HuH-7 (cell line): ENCODE measurements at regions not wholly inside any gene's neighbourhood (a gene's known extent, or its start where the extent isn't known, plus 50 kb on each side); places are given as distances from the start of the nearest gene placed in this dataset.
A peak's percentile ranks its signal among the peaks of the same experiment; 100 is the strongest.

ENCODE experiments used
- DNase-seq: peaks from one replicate; pipeline ENCODE4 v3.0.0; 2011; ENCODE audit warnings: low spot score

DNA sequence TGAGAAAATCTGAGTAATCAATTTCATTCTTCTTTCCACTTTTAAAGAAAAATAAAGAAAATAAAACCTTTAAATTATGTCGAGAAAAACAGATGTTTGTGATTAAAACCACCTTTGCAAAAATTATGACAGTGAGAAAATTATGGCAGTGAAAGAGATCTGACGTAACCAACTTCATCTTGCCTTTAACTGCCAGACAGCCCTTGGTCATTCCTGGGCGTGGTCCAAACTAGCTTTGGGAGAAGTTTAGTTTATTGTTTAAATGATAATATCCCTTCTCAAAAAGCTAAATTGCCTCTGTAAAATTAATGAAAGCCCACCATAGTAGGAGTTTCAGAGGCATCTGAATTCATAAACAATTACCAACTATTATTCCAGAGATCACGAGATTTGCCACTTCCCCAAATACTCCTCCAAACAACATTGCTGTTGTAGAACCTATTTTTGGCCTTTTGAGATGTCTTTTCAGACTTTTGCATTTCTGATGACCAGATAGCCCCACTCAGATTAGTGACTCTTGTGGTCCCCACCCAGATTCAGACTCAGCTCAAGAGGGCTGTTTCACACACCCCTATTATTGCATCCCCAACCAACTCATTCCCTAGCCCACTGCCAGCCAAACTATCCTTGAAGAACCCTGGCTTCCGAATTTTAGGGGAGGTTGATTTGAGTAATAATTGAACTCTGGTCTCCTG, 664.4 kb upstream of the CBLB start:
- no peak for DNase-seq

DNA sequence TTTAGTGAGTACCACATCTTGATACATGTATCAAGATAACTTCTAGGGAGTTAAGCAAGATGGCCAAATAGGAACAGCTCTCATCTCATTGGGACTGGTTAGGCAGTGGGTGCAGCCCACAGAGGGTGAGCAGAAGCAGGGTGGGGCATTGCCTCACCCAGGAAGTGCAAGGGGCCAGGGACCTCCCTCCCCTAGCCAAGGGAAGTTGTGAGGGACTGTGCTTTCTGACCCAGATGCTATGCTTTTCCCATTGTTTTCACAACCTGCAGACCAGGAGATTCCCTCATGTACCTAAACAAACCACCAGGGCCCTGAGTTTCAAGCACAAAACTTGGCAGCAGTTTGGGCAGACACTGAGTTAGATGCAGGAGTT, 665.0 kb upstream of the CBLB start:
- DNase-seq: no peak

DNA sequence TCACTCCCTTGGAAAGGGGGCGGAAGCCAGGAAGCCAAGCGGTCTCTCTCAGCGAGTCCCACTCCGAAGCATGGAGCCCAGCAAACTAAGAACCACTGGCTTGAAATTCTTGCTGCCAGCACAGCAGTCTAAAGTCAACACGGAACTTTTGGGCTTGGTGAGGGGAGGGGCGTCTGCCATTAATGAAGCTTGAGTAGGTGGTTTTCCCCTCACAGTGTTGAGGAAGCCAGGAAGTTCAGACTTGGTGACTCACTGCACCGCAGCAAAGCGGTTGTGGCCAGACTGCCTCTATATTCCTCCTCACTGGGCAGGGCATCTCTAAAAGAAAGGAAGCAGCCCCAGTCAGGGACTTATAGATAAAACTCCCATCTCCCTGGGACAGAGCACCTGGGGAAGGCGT, 665.4 kb upstream of the CBLB start:
- no peak for DNase-seq

DNA sequence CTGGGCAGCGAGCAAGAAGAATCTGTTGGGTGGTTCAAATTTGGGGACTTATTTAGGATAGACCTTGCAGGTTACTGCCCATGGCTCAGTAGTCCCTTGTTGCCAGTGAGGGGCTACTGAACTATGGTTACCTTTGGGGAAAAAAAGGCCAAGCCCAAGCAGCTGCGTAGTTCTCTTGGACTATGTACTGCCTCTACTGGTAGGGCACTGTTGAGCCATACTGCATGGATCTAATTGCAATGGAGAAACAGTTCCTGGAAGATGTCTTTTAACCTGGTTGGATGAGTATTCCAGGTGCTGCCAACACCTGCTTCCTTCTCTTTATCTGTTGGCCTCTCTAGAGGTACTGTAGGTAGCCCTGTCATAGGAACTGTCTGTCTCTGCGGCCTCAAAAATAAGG, 671.9 kb upstream of the CBLB start:
- no peak for DNase-seq

DNA sequence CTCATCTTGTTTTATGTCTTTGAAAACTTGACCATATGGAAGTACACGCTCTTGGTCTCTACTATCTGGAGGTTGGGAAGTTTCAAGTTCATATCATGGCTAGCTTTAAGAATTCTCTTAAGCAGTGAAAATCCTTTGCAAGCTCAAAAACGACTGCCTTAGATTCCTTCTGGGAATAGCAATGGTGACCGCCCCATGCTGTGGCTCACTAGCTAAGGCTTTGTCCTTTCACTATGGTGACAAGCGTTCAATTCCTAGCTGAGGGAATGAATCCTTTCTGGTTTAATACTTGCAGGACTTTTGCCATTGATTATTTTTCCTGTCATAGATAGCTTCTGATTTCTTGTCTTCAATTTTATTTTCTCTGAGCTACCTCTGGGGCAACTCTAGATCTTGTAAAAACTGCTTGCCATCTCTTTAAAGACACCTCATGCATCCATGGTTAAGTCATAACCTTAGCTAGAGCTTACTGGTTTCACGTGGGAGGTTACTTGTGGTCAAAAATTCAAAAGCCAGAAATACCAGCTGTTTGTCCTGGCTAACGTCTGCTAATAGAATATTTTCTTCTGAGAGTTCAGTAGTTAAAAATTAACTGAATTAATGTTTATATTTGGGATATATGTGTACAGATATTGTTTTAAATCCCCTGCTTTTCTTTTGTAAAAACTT, 673.4 kb upstream of the CBLB start:
- DNase-seq: no peak

DNA sequence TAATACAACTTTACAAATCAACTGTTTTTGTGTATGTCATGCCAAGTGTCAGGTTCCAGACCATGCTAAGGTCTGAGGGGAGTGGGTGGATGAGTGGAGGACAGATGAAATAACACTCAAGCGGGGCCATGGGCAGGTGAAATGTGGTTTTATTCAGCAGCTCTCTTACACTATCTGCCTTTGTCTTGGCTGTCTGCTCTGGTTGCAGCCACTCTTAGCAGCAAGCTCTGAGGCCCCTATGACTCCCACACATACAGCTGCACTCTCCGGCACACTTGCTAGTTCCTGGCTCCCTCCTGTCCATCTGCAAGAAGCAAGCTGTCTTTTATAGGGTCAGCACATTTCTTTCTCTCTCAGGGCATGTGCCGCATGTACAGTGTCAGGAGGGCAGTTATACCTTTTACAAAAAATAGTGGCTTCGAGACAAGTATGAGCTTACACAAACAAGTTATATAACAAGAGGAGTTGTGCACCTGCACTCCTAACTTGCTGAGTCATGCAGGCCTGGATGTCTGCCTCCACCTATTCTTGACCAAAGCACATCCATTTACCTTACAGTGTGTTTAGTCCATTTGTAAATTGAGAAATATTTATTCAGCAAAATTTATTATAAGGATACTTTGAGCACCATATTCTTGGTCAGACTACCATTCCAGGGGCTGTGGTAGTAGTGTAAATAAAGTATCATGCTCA, 683.7 kb upstream of the CBLB start:
- no peak for DNase-seq

DNA sequence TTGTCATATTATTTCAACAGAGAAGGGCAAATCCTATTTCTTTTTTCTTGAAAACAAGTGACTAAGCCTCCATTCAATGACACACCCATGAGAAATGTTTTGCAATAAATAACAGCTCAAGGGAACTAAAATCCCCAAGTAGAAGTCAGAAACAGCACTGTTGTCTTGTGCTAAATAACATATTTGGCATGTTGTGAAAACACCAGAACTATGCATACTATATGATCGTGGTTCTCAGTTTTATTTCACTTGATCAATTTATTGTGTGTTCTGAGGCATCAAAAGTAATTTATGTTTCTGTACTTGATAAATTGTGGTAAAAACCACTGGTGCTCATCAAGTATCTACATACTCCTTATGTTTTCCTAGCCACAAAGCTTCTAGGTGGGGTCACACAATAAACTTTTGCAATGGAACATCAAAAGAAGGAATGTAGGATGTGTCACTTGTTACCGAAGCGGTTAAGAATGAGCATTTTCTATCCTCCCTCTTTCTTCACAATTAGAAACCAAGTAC, 691.7 kb upstream of the CBLB start:
- DNase-seq: no peak

DNA sequence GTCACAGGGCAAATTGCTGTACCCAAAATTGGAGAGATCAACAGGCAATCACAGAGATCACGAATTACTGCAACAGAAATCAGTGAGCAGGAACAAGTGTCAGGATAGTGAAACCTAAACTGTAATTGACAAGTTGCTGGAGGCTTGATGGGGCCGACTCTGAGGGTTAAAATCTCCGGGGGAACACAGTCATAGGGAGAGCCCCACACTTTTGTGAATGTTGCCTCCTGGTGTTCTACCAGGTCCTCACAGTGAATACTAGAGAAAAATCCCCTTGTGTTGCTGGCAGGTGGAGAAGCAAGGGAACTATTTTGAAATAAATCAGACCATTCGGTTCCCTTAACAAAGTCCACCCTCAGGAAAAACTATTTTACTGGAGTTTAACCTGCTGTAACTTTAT, 697.5 kb upstream of the CBLB start:
- DNase-seq: no peak

DNA sequence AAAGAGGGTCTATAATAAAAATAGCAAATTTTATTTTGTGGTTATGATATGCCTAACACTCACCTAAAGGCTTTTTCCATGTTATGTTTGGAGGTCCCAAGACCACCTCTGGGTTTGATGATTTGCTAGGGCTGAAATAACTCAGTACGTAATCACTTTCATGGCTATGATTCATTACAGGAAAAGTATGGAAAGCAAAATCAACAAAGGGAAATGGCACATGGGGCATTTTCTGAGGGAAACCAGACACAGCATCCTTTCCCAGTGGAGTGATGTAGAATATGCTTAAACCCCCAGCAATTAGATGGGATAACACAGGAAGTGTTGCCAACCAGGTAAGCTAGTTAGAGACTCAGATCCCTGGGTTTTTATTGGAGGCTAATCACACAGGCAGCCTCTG, 701.6 kb upstream of the CBLB start:
- DNase-seq: no peak

DNA sequence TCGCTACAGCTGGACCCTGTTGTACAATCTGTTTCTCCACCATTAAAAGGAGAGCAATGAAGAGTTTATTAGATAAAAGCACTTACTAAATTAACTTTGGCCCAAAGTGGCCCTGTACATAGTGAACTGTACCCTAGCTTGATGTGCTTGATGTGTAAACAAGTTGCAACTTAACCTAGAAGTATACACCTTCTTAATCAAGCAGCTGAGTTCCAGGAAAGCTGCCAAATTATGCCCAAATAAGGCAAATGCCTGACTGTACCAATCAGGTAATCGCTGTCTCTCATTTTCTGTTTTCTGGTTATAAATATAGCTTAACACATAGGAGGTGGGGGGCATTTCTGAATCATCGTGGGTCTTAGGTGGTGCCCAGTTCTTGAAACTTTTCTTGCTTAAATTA, 704.8 kb upstream of the CBLB start:
- no peak for DNase-seq

DNA sequence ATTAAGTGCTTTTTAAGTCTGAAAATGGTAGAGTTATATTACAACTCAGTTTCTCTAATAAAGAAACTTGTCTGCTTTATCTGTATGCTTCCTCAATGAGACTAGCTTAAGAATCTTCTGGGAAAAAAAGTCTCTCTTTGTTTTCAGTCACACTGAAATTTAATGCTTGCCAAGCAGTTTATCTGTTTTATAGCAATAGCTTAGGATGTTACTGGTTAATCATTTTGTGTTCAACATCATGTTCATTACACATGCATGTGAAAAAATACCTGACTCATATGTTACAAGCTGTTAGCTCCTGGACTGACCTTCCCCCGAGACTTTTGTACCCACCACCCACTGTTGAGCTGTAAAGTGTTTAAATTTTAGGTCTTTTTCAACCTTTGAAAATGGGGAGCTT, 706.2 kb upstream of the CBLB start:
- no peak for DNase-seq

DNA sequence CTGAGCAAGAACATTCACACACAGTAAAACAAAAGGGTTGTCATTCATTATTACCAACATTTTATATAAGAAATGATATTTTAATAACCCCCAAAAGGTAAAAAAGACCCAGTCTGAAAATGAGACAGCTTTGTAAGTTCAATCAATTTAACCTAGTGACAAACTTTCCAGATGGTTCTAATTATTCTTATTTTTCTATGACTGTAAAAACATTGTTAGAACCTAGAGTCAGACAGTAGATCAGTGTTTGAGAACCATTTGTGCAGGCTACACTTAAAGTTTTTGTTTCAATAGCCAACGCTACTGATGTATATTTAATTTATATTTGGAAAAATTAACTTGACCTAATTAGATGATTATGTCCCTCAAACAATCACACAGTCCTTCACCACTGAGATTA, 708.4 kb upstream of the CBLB start:
- DNase-seq: no peak

DNA sequence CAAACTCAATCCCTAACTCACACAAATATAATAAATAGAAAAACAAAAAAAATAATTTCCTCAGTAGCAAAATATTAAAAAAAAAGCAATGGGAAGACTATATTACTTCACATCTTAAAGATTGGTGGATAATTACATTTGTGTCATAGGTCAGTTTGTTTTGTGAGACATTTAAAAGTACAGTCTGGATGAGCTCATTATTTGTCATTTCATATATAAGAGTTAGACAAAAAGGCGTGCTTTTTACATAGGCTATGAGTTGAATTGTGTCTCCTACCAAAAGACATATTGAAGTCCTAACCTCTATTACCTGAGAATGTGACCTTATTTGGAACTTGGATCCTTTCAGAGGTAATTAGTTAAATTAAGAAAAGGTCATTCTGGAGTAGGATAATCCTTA, 710.1 kb upstream of the CBLB start:
- no peak for DNase-seq

DNA sequence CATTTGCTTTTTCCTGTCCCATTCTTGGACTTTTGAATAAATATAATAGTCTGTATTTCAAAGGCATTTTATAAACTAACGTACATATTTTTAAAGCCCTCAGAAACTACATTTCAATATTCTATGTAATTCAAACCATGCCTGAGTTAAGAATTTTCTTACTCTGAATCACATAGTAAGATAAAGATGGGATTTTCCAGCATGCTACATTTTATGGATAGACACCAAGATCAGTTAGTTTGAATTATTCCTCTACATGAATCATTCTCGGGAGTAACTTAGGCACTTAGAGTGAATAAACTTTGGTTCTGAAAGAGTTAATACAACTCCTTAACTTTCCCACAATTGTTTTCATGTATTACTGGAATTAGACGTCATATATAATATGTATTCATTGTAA, 713.3 kb upstream of the CBLB start:
- no peak for DNase-seq

DNA sequence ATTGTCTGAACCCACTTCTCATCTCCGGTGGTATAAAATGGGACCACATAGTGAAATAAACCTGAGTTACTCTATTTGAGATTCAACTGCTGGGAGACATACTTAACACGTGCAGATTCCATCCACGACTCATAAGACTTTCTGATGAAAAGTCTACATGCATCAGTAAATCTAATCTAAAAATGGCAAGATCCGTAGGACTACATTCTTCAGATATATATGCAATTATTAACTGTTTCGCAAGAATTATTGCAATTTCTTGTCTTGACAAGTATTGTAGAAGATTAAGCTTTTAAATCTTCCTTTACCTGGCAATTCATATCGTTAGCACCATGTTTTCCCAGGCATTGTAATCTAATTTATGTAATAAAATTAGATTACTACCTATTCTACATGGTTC, 718.7 kb upstream of the CBLB start:
- DNase-seq: no peak

DNA sequence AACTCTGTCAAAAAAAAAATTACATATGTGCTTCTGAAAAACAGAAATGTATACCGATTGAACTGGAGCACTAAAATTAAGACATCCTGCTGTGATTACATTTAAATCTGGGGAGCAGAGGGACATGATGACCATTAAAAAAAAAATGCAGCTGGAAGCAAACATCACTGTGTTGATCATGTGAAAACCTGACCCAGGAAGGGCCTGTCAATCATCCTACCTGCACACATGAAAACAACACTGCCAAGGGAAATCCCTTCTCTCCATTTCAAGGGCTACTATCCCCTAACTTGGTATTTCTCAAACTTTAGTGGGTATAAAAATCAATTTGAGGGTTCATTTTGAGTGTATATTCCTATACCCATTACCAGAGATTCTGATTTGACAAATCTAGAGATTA, 719.9 kb upstream of the CBLB start:
- no peak for DNase-seq

DNA sequence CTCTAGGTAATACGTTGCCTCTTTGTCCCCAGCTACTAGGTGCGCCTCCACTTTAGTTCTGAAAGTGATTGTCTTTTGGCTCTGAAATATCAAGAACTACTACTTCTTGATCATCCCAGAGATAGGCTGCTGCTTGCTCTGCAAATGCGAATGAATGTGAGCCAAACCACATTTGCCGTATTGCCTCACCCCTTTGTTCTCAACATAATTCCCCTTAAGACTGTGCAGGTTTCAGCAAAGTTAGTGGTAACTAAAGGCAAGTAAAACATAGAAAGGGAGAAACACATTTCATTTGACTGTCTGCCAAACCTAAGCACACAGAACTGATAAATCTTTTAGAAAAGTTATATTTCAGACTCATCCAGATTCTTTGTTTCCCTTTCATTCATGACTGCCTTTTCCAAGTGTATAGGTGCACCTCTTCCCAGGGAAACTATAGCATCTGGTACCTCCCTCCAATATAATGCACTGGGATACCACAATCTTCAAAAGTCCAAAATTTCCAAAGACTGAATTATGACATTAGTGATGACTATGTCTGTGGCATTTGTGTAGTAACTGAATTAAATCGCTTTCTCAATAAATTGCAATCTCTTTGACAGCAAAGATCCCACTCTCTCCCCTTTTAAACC, 720.6 kb upstream of the CBLB start:
- no peak for DNase-seq

DNA sequence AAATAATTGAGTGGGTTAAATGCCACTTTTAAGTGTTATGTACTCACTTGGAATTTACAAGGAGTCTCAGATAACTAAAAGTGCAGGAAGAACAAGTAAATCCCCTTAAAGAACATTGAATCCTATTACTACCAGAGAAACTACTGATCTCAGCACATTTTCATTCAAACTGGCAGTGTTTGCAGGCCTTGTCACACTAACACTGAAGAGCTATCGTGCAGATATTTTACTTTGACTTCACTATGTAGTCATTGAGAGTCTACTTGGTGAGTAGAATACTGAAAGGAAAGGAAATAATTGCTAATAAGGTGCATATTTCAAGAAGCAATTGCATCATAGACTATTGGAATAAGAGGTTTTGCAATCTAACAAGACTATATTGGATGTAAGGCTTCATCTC, 721.4 kb upstream of the CBLB start:
- no peak for DNase-seq

DNA sequence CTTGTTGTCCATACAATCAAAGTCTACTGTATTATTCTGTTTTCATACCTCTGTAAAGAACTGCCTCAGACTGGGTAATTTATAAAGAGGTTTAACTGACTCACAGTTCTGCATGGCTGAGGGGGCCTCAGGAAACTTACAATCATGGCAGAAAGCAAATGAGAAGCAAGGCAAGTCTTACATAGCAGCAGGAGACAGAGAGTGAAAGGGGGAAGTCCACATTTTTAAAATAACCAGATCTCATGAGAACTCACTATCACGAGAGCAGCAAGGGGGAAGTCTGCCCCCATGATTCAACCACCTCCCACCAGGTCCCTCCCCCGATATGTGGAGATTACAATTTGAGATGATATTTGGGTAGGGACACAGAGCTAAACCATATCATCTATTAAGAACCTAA, 724.6 kb upstream of the CBLB start:
- DNase-seq: no peak

DNA sequence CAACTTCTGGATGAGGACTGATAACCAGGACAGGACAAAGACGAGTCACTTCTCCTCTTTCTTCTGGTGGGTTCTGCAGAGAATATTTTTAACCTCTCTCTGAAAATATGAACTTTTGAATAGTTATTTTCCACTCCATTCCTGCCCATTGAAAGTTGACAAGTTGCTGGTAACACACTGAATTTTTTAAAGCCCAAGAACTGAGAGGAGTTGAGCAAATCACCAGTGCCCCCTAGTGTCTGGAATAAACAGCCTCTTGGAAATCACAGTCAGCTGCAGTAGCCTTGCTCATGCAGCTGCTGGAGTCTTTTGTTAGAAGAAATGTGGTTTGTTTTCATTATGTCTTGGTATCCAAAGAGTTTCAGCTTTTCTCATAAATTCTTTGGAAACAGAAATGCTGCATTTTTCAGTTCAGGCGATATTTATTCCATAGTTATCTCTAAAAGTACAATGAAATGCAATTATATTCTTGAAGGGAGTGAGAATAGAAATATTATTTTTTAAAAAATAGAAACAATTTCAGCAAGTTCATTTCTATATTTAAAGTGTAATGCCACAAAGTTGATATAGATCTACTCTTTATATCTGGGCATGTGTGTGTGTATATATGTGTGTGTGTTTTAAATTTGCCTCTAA, 741.0 kb upstream of the CBLB start:
- peak; percentile 47 for DNase-seq

DNA sequence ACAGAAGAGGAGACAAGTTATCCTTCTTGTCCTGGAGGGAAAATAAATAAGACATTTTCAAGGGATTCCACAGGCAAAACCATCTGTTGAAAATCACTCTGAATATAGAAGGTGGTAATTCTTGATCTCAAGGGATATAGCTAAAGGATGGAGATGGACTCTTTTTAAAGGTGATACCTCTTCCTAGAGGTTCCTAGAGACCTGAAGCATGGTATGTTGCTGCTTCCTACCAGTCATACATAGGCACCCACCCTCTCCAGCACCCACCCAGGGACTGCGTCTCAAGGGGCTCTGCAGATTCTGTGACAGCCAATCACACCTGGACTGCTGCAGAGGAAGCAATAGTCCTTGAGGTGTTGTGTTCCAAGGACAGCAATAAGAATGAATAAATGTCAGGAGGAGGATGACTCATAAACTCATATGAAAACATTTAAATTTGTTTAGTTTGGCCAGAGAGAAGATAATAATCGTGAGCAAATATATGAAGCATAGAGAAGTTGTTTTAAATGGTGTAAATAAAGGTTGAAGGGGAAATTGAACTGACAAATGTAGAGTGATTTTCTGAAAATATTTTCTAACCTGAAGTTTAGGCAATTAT, 741.6 kb upstream of the CBLB start:
- no peak for DNase-seq

DNA sequence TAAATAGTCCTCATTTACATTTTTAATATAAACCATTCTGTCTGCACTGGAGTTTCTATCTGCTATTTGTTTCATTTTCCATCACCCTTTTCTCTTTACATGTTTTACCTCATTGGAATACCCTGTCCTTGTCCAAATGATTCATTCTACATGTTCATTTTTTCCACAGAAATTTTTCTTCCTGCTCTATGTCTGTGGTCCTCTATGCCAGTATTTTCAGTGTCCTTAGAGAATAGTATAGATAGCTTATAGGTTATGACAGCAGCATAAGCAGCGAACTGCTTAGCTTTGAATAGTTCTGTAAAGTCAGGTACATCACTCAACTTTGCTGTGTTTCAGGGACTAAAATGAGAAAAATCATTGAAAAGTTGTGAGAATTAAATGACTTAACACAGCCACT, 742.3 kb upstream of the CBLB start:
- DNase-seq: no peak
